H9 (cell line): ENCODE measurements at regions not wholly inside any gene's neighbourhood (a gene's known extent, or its start where the extent isn't known, plus 50 kb on each side); places are given as distances from the start of the nearest gene placed in this dataset.

Experiments
- DNase-seq: peaks from one replicate; pipeline ENCODE4 v3.0.0-alpha.2; 2017
- H2AFZ ChIP-seq: one replicate; pipeline ENCODE4 v1.6.1; 2013; ENCODE audit warnings: mild to moderate bottlenecking, low read length, control low read depth, moderate library complexity
- H2AK5ac ChIP-seq: 2 replicates; pipeline ENCODE4 v1.6.1; 2013; ENCODE audit warnings: low read length, control low read depth, mixed read lengths; ENCODE audit not compliant: insufficient read length
- H2BK120ac ChIP-seq: one replicate; pipeline ENCODE4 v1.6.1; 2013; ENCODE audit warnings: low read depth, mild to moderate bottlenecking, low read length, control low read depth, inconsistent platforms; ENCODE audit not compliant: poor library complexity, severe bottlenecking
- H2BK12ac ChIP-seq: 2 replicates; pipeline ENCODE4 v1.6.1; 2013; ENCODE audit warnings: low read length, control low read depth, mixed read lengths, low read depth; ENCODE audit not compliant: insufficient read length
- H2BK15ac ChIP-seq: 2 replicates; pipeline ENCODE4 v1.6.1; 2013; ENCODE audit warnings: low read depth, low read length, control low read depth
- H2BK20ac ChIP-seq: one replicate; pipeline ENCODE4 v1.6.1; 2013; ENCODE audit warnings: low read depth, mild to moderate bottlenecking, low read length, control low read depth, inconsistent platforms; ENCODE audit not compliant: poor library complexity, severe bottlenecking
- H2BK5ac ChIP-seq: 2 replicates; pipeline ENCODE4 v1.6.1; 2013; ENCODE audit warnings: low read length, control low read depth, mixed read lengths; ENCODE audit not compliant: insufficient read length
- H3K14ac ChIP-seq: 2 replicates; pipeline ENCODE4 v1.6.1; 2013; ENCODE audit warnings: low read length, control low read depth; ENCODE audit not compliant: insufficient read depth
- H3K18ac ChIP-seq: 2 replicates; pipeline ENCODE4 v1.6.1; 2013; ENCODE audit warnings: low read depth, mild to moderate bottlenecking, mixed read lengths, low read length, control low read depth; ENCODE audit not compliant: insufficient read length
- H3K23ac ChIP-seq: 2 replicates; pipeline ENCODE4 v1.6.1; 2013; ENCODE audit warnings: low read length, control low read depth, mixed read lengths, low read depth; ENCODE audit not compliant: insufficient read length
- H3K23me2 ChIP-seq: 2 replicates; pipeline ENCODE4 v1.6.1; 2013; ENCODE audit warnings: low read depth, mild to moderate bottlenecking, mixed read lengths, low read length, control low read depth; ENCODE audit not compliant: insufficient read length, poor library complexity, severe bottlenecking
- H3K27ac ChIP-seq: 2 replicates; pipeline ENCODE4 v1.5.1; 2013; ENCODE audit warnings: low read length, control low read depth, mixed read lengths, low read depth; ENCODE audit not compliant: insufficient read length
- H3K27me3 ChIP-seq: 2 replicates; pipeline ENCODE4 v1.6.1; 2013; ENCODE audit warnings: low read length, control low read depth, inconsistent platforms; ENCODE audit not compliant: insufficient read depth
- H3K4ac ChIP-seq: 2 replicates; pipeline ENCODE4 v1.6.1; 2013; ENCODE audit warnings: low read depth, mild to moderate bottlenecking, control low read depth, inconsistent platforms, low read length, moderate library complexity
- H3K4me1 ChIP-seq: 2 replicates; pipeline ENCODE4 v1.6.1; 2013; ENCODE audit warnings: low read length, control low read depth, inconsistent platforms; ENCODE audit not compliant: insufficient read depth
- H3K4me2 ChIP-seq: 2 replicates; pipeline ENCODE4 v1.6.1; 2013; ENCODE audit warnings: low read length, control low read depth, mixed read lengths; ENCODE audit not compliant: insufficient read length, insufficient read depth
- H3K56ac ChIP-seq: 2 replicates; pipeline ENCODE4 v1.6.1; 2013; ENCODE audit warnings: low read depth, mild to moderate bottlenecking, mixed read lengths, low read length, control low read depth; ENCODE audit not compliant: insufficient read length
- H3K79me1 ChIP-seq: 2 replicates; pipeline ENCODE4 v1.6.1; 2013; ENCODE audit warnings: low read depth, mild to moderate bottlenecking, moderate library complexity, low read length, control low read depth, inconsistent platforms; ENCODE audit not compliant: insufficient read depth, poor library complexity, severe bottlenecking
- H3K79me2 ChIP-seq: 2 replicates; pipeline ENCODE4 v1.6.1; 2013; ENCODE audit warnings: low read length, control low read depth, inconsistent platforms; ENCODE audit not compliant: insufficient read depth
- H3K9ac ChIP-seq: 2 replicates; pipeline ENCODE4 v1.6.1; 2013; ENCODE audit warnings: low read length, control low read depth, mixed read lengths; ENCODE audit not compliant: insufficient read length; ENCODE audit errors: extremely low read depth
- H3K9me3 ChIP-seq: one replicate; pipeline ENCODE4 v1.6.1; 2013; ENCODE audit warnings: low read depth, low read length, inconsistent platforms; ENCODE audit not compliant: control insufficient read depth
- H3T11ph ChIP-seq: one replicate; pipeline ENCODE4 v1.6.1; 2013; ENCODE audit warnings: mild to moderate bottlenecking, low read length, control low read depth, inconsistent platforms
- H4K20me1 ChIP-seq: one replicate; pipeline ENCODE4 v1.6.1; 2013; ENCODE audit not compliant: control insufficient read depth, insufficient read length, insufficient read depth
- H4K5ac ChIP-seq: 2 replicates; pipeline ENCODE4 v1.6.1; 2013; ENCODE audit warnings: low read depth, mild to moderate bottlenecking, mixed read lengths, low read length, control low read depth; ENCODE audit not compliant: insufficient read length
- H4K8ac ChIP-seq: replicated peaks from 2 replicates; pipeline ENCODE4 v1.6.1; 2013; ENCODE audit warnings: low read length, control low read depth, mixed read lengths, low read depth; ENCODE audit not compliant: insufficient read length
- H4K91ac ChIP-seq: 2 replicates; pipeline ENCODE4 v1.6.1; 2013; ENCODE audit warnings: low read depth, mild to moderate bottlenecking, moderate library complexity, mixed read lengths, low read length, control low read depth; ENCODE audit not compliant: insufficient read length
- H3K27ac Mint-ChIP-seq, 3 experiments: 2 replicates in 2 of 3; 3 replicates in 1 of 3; pipeline ENCODE4 v1.8.0; 2020 to 2021; ENCODE audit warnings: mixed read lengths in 3 of 3, mild to moderate bottlenecking in 1 of 3, moderate library complexity in 1 of 3
- H3K27me3 Mint-ChIP-seq: 2 replicates; pipeline ENCODE4 v1.8.0; 2021; ENCODE audit warnings: low read depth, mild to moderate bottlenecking, moderate library complexity, mixed read lengths
- H3K36me3 Mint-ChIP-seq, 3 experiments: 2 replicates in 2 of 3; 3 replicates in 1 of 3; pipeline ENCODE4 v1.8.0; 2020 to 2021; ENCODE audit warnings: low read depth in 3 of 3, mixed read lengths in 3 of 3; ENCODE audit not compliant: insufficient read depth in 1 of 3
- H3K4me1 Mint-ChIP-seq, 2 experiments: 2 replicates each; pipeline ENCODE4 v1.8.0; 2020; ENCODE audit warnings: mixed read lengths in 2 of 2
- H3K4me3 Mint-ChIP-seq, 2 experiments: 2 replicates in 1 of 2; 3 replicates in 1 of 2; pipeline ENCODE4 v1.8.0; 2020 to 2021; ENCODE audit warnings: mild to moderate bottlenecking in 2 of 2, mixed read lengths in 2 of 2, moderate library complexity in 1 of 2
- H3K9me3 Mint-ChIP-seq, 2 experiments: 2 replicates in 1 of 2; 3 replicates in 1 of 2; pipeline ENCODE4 v1.8.0; 2020; ENCODE audit warnings: mild to moderate bottlenecking in 2 of 2, mixed read lengths in 2 of 2, moderate library complexity in 1 of 2
- CTCF ChIP-seq: fragments of 200-600 bp; sonication (generic); conservative IDR thresholded peaks from 3 replicates; pipeline ENCODE4 v1.8.0; 2021; ENCODE audit warnings: antibody characterized with exemption, mild to moderate bottlenecking
- WGBS: extraction: QIAGEN DNeasy Blood & Tissue Kit; methylation state at CpG from one replicate; pipeline ENCODE4 v1.1.7; 2013; ENCODE audit warnings: missing lambda C conversion rate, low lambda C conversion rate, mixed read lengths; ENCODE audit not compliant: insufficient read length; ENCODE audit errors: extremely low coverage; 5-methylcytosine and 5-hydroxymethylcytosine counted together

GRCh38 chr13:78136966-78137365, 218.3 kb upstream of the EDNRB start:
- no peak overlapping the region for H3T11ph ChIP-seq
- H3K4me1 ChIP-seq = no peaks in the 10 kb centered on the region
- no peaks in the 10 kb centered on the region for H3K9me3 ChIP-seq
- no peak for TF ChIP-seq CTCF
- H2BK12ac ChIP-seq = no peak overlapping the region
- no CpG with 5 or more reads among the region's 3 CpGs for WGBS
- Mint-ChIP-seq H3K36me3 (no peaks in the 10 kb centered on the region; a peak in 1 of 7 replicates), H3K27me3 (no peaks in the 10 kb centered on the region), H3K9me3 (no peaks in the 10 kb centered on the region), H3K4me3 (no peak overlapping the region), H3K4me1 (peaks cover 5 to 7% of the 10 kb centered on the region in 2 experiments), H3K27ac (no peak overlapping the region)
- no peak overlapping the region for H2BK5ac ChIP-seq
- H3K23ac ChIP-seq = no peak overlapping the region
- H3K56ac ChIP-seq = no peak overlapping the region
- no peak overlapping the region for H2BK15ac ChIP-seq
- H3K18ac ChIP-seq = no peak overlapping the region
- H2BK120ac ChIP-seq = no peak overlapping the region
- no peaks in the 10 kb centered on the region for H3K79me1 ChIP-seq
- no peak overlapping the region for H3K4me2 ChIP-seq
- H4K20me1 ChIP-seq = no peaks in the 10 kb centered on the region
- no peaks in the 10 kb centered on the region for H3K23me2 ChIP-seq
- no peaks in the 10 kb centered on the region for H3K27me3 ChIP-seq
- DNase-seq = no peak
- H3K4ac ChIP-seq = no peak overlapping the region
- no peak overlapping the region for H3K27ac ChIP-seq
- H4K8ac ChIP-seq = no peak overlapping the region
- H4K91ac ChIP-seq = no peak overlapping the region
- H2AK5ac ChIP-seq = no peak overlapping the region
- H3K79me2 ChIP-seq = no peaks in the 10 kb centered on the region
- H3K9ac ChIP-seq = no peak overlapping the region
- no peak overlapping the region for H3K14ac ChIP-seq
- no peak overlapping the region for H2BK20ac ChIP-seq
- H2AFZ ChIP-seq = no peak overlapping the region
- no peak overlapping the region for H4K5ac ChIP-seq
